ENCODE measurements at regions not wholly inside any gene's neighbourhood (a gene's known extent, or its start where the extent isn't known, plus 50 kb on each side); places are given as distances from the start of the nearest gene placed in this dataset.

GRCh38 chr3:36232797-36233489, 147.4 kb upstream of the STAC start:
- TF ChIP-seq CTCF (IDR thresholded peaks at IDR 0.05), result no peak
- TF ChIP-seq POLR2A (IDR thresholded peaks at IDR 0.05), result no peak
